Keratinocyte (primary cell): ENCODE measurements at regions not wholly inside any gene's neighbourhood (a gene's known extent, or its start where the extent isn't known, plus 50 kb on each side); places are given as distances from the start of the nearest gene placed in this dataset.

ENCODE experiments used
- EZH2 ChIP-seq: IDR thresholded peaks from one replicate; pipeline ENCODE4 v1.6.1; 2012; ENCODE audit warnings: inconsistent platforms, mild to moderate bottlenecking, low read length, moderate library complexity
- TF ChIP-seq, protein P1 (sequence below), 3 experiments: IDR thresholded peaks in 1 of 3; conservative IDR thresholded peaks in 1 of 3; optimal IDR thresholded peaks in 1 of 3; 2 replicates in 2 of 3; 3 replicates in 1 of 3; pipeline versions ENCODE3 to v1.5.1; 2011; ENCODE audit warnings: low read length in 3 of 3, mild to moderate bottlenecking in 3 of 3, moderate library complexity in 2 of 3, control low read depth in 1 of 3, inconsistent platforms in 1 of 3; ENCODE audit not compliant: insufficient read depth in 2 of 3; ENCODE audit errors: extremely low read depth in 1 of 3

DNA sequence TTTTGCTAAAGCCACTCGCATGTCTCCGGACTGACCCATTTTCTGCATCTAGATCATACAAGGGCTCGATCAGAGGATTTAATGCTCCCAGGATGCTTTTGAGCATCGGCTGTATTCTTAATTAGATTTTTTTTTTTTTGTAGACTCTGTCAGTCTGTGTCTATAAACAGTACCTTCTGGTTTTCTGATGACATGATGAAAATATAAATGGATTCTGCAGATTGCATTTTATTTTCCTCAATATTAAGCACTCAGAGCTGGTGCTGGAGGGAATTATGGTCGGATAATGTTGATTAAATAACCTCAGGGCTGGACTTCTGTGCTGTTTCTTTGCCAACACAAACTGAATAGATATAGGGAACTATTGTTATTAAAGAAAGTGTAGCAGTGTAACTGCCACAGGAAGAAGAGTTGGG is 57.1 kb upstream of the LIMCH1 start:
- TF ChIP-seq, protein P1, sequence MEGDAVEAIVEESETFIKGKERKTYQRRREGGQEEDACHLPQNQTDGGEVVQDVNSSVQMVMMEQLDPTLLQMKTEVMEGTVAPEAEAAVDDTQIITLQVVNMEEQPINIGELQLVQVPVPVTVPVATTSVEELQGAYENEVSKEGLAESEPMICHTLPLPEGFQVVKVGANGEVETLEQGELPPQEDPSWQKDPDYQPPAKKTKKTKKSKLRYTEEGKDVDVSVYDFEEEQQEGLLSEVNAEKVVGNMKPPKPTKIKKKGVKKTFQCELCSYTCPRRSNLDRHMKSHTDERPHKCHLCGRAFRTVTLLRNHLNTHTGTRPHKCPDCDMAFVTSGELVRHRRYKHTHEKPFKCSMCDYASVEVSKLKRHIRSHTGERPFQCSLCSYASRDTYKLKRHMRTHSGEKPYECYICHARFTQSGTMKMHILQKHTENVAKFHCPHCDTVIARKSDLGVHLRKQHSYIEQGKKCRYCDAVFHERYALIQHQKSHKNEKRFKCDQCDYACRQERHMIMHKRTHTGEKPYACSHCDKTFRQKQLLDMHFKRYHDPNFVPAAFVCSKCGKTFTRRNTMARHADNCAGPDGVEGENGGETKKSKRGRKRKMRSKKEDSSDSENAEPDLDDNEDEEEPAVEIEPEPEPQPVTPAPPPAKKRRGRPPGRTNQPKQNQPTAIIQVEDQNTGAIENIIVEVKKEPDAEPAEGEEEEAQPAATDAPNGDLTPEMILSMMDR (optimal IDR thresholded peaks at IDR 0.05 in 1 of 3, IDR thresholded peaks at IDR 0.05 in 1 of 3, conservative IDR thresholded peaks at IDR 0.05 in 1 of 3; ENCODE audit: extremely low read depth in 1 of 3, insufficient read depth in 2 of 3, low read length in 3 of 3): no peak
- TF ChIP-seq EZH2: no peak
